HG03521 (cell line): ENCODE measurements at regions not wholly inside any gene's neighbourhood (a gene's known extent, or its start where the extent isn't known, plus 50 kb on each side); places are given as distances from the start of the nearest gene placed in this dataset.

Experiments
- ATAC-seq: cut with Tn5 transposase; IDR thresholded peaks from one replicate; pipeline ENCODE4 v1.9.1; 2021; ENCODE audit warnings: mild to moderate bottlenecking, moderate library complexity; ENCODE audit not compliant: unreplicated experiment

GRCh38 chr13:76461999-76462398, 424.2 kb downstream of the KCTD12 start:
- ATAC-seq: no peak

GRCh38 chr13:76461484-76461883, 424.7 kb downstream of the KCTD12 start:
- no peak for ATAC-seq

- no peak for ATAC-seq
Measured at GRCh38 chr13:76459863-76460262, 426.3 kb downstream of the KCTD12 start.

- ATAC-seq: no peak
Measured at GRCh38 chr13:76455960-76456359, 430.2 kb downstream of the KCTD12 start.

DNA sequence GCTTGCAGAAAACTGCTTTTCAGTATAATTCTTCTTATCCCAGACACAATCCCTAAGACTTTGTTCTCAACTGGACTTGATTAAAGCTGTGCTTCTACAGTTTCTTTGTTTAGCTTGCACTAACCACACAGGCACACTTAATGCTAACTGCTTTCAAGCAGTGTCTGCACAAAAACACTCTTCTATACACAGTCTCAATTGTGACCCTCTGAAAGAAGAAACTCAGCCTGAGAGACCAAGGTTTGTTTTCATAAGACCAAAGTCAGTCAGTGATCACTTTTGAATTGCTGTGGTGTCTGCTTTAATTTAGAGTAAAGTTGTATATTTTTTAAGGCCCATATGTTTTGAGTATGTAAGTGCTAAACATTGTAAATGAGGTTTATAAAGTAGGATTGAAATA, 431.2 kb downstream of the KCTD12 start:
- no peak for ATAC-seq

GRCh38 chr13:76449716-76450115, 436.5 kb downstream of the KCTD12 start:
- ATAC-seq: no peak

GRCh38 chr13:76446191-76446590, 440.0 kb downstream of the KCTD12 start:
- ATAC-seq: no peak

- peak; percentile 82 for ATAC-seq
Measured at GRCh38 chr13:76440568-76440967, 445.6 kb downstream of the KCTD12 start.

DNA sequence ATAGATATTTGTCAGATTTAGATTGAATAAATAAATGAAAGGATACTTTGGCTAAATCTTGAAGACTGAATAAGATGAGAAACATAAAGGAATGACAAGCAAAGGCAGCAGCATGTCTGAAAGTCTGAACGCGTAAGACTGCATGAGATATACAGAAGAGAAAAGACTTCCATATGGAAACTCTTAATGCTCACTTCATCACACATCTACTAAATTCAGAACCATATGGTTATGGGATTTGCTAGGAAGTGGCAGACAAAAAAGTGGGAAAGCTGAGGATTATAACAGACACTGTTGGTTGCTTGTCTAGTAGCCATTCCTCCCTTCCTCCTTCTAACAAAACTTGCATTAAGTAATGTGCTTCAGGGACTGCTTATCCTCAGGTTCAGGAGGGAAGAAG, 446.7 kb downstream of the KCTD12 start:
- ATAC-seq: no peak

DNA sequence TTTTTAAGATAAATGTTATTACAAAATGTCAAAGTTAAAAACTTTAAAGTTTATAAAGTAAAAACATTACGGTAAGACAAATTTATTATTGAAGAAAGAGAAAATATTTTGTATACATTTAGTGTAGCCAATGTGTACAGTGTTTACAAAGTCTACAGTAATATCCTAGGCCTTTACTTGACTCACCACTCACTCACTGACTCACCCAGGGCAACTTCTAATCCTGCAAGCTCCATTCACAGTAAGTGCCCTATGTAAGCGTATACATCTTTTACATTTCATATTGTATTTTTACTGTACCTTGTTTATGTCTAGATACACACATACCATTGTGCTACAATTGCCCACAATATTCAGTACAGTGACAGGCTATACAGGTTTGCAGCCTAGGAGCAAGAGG, 448.2 kb downstream of the KCTD12 start:
- no peak for ATAC-seq

- no peak for ATAC-seq
Measured at GRCh38 chr13:76425935-76426334, 460.3 kb downstream of the KCTD12 start.

DNA sequence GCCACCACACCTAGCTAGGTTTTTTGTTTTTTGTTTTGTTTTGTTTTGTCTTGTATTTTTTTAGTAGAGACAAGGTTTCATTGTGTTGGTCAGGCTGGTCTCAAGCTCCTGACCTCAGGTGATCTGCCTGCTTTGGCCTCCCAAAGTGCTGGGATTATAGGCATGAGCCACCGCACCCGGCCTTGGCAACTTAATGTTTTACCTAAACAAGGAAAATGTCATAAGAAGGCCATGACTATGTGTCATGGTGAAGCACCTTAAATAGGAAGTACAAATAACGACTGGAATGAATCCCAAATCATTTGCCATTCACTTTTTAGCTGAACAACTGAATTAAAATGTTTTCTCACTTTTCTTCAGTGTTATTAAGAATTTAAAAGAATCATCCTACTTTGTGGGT, 465.2 kb downstream of the KCTD12 start:
- no peak for ATAC-seq

DNA sequence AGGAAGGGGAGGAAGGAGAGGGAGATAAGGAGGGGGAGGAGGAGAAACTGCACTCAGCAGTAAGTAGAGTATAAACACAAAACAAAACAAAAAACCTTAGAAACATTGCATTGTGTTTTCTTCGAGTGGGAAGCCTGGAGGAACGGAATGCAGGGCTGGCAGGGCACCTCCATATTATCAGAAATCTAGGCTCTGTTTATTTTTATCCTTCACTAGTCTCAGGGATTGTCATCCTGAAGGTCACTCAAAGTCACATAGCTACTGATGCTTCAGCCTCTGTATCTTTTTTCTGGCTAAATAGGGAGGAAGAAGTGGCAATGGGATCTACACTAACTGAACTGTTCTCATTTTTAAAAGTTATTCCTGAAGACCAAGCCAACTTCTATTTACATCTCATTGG, 467.8 kb downstream of the KCTD12 start:
- ATAC-seq: no peak

DNA sequence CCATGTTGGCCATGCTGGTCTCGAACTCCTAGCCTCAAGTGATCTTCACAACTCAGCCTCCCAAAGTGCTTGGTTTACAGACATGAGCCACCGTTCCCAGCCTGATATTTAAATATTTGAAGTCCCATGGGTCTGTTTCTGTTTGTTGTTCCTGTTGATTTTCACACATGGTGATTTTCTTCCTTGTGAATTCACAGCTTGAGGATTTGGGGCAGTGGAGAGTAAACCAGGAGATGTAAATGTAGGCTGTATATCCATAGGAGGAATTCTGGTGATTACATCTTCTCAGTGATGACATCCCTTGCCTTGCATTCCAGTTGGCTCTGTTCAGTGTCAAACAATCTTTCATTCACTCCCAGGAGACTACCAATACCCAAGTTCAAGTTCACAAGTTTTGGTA, 471.9 kb downstream of the KCTD12 start:
- ATAC-seq: no peak

DNA sequence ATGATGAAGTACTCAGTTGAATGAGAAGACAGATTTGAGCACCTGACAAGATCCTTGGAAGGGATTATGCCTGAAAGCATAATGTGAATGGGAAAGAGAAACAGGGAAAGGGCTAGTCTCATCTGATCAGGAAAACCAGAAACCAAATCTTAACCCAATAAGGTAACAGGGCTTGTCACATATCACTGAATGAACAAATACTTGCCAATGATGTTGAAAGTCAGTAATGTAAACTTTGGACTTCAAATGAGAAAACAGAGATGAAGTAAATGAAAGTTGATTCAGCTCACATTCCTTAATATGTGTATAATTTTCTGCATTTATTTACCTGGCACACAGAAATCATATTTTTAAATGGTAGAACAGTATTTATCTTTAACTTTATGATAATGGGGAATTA, 480.0 kb downstream of the KCTD12 start:
- no peak for ATAC-seq

- ATAC-seq: no peak
Measured at GRCh38 chr13:76398425-76398824, 487.8 kb downstream of the KCTD12 start.

DNA sequence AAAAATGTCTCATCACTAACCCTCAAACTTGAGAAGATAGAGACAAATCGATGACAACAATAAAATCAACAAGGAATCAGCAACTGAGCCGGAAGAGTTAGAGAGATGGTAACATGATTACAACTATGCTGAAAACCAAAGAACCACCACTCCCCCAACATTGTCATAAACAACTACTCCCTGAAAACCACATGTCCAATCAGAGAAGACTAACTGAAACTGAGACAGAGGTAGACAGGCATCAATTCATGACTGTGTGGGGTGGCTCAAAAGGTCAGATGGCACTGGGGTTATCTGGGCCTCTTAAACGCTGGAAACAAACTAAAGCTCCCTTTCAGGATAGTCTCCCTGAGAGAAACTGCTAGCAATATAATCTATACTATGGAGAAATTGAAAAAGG, 488.8 kb downstream of the KCTD12 start:
- no peak for ATAC-seq

GRCh38 chr13:76389321-76389720, 496.9 kb downstream of the KCTD12 start:
- no peak for ATAC-seq

DNA sequence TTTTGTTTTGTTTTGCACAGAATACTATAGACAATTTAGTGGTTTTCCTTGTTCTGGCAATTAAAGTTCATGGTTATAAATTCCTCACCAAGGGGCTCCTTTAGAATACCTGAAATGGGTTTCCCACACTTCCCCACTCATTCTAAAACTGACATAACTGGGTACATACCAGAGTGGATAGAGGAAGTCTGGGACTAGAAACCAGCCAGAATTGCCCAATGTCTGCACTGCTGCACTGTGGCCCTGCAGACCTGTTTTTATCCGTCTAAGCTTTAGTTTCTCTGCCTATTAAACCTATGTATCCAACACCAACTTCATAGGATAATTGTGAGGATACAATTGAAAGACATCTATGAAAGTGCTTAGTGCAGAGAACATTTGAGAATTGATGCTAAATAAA, 498.6 kb downstream of the KCTD12 start:
- ATAC-seq: no peak

DNA sequence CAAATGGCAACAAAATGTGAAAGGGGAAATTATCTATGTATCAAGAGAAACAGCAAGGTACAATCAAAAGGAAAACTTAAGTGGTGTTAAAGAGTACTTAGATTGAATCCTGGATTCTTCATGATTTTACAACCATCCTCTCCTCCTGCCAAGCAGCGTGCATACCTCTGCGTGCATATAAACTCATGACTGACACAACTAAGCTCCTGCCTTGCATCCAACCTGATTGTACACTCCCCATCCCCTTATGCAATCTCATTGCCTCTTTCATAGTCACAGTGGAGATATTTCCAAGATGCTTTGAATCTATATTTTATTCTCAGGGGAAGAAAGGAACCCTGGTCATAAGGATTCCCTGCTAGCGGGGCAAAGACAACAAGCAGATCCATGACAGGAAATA, 499.9 kb downstream of the KCTD12 start:
- ATAC-seq: no peak

GRCh38 chr13:76385586-76385985, 500.6 kb downstream of the KCTD12 start:
- ATAC-seq: no peak

DNA sequence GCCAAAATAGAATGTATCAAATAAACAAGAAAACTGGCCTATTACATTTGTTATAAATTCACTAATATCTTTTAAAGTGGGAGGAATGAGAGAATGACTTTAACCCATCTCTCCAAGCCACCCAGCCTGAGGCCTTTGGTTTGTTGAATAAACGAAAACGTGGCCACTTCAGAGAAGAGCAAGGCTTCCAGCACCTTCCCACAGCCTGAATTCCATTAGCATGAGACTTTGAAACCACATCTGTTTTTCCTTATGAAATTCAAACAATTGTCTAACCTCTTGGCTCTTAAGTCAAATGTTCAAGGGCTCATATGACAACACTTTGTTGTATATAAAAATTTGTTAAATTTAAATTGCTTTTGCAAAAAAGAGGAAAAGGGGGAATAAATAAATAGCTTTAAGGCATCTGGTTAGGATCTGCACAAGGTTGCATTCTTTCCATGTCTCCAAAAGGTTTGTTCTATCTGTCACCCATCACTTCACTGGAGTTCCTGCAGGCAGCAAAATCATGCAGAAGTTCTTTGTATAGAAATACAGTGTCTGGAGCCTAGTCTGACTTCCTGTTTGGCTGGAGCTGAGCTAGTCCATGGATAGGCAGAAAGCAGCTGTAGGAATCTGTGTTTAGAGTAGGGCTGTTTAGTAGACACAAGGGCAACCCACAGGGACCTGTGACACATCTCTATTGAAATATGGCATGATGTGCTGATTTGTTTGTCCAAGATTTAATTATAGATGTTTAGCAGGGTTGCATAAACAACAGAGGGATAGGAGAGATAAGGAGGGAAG, 502.3 kb downstream of the KCTD12 start:
- no peak for ATAC-seq

DNA sequence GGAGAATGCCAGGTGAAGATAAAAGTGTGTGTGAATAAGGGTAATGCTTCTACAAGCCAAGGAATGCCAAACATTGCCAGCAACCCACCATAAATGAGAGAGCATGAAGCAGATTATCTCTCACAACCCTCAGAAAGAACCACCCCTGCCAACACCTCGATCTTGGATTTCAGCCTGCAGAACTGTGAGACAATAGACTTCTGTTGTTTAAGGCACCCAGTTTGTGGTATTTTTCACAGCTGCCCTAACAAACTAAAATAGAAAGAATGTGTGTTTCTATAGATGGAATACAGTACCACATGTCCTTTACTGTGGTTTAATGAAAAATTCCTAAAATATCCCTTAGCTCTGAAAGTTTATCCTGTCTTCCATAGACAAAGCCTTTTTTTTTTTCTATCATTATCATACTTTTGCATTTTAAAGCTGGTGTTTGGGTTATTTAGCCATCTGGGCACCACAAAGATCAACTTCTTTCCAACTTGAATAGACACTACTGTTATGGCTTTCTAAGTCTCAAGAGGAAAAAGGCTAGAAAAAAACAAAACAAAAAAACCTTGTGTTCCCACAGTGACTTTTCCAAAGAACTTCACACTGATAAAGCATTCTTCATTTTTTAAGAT, 505.6 kb downstream of the KCTD12 start:
- ATAC-seq: no peak
